HL-60 (cell line): ENCODE measurements at regions not wholly inside any gene's neighbourhood (a gene's known extent, or its start where the extent isn't known, plus 50 kb on each side); places are given as distances from the start of the nearest gene placed in this dataset.

ENCODE experiments used
- GABPA ChIP-seq: IDR thresholded peaks from 2 replicates; pipeline ENCODE4 v1.6.1; 2012; ENCODE audit warnings: low read depth
- POLR2AphosphoS5 ChIP-seq: IDR thresholded peaks from 2 replicates; pipeline ENCODE4 v1.6.1; 2012; ENCODE audit warnings: low read depth
- SPI1 ChIP-seq: IDR thresholded peaks from 2 replicates; pipeline ENCODE4 v1.6.1; 2012; ENCODE audit warnings: low read depth, mild to moderate bottlenecking, borderline replicate concordance
- TF ChIP-seq, protein P1 (sequence below): IDR thresholded peaks from one replicate; pipeline ENCODE4 v1.5.1; 2011; ENCODE audit warnings: low read length, control low read depth, inconsistent platforms; ENCODE audit not compliant: insufficient read depth
- TF ChIP-seq, protein P2 (sequence below): IDR thresholded peaks from 2 replicates; pipeline ENCODE4 v1.6.1; 2012; ENCODE audit warnings: low read depth; ENCODE audit not compliant: insufficient replicate concordance

DNA sequence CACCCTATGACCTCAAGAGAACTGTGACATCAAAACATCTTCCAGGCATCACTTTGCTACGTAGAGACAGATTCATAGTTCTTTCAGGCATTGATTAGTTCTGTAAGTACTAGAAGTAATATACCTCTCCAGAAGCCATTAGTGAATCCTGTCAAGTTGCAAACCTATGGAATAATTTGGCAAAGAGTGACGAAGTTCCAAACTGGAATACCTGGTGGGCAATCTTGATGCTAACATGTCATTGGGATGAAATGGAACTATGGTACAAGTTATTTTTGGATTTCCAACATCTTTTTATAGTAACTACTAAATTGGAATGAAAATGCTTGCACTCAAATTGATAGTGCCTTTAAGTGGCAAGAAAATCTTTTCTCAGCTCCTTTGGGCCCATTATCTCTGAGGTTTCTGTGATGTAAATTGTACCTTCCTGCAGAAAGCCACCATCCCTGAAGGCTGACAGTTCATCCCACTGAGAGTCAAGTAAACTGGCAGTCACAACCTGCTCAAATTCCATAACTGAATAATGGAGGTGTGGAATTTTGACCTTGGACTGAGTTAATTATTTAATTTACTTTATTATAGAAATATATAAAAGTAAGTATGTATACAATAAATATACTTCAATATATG lies 435.5 kb downstream of the DTWD2 start:
- TF ChIP-seq, protein P1, sequence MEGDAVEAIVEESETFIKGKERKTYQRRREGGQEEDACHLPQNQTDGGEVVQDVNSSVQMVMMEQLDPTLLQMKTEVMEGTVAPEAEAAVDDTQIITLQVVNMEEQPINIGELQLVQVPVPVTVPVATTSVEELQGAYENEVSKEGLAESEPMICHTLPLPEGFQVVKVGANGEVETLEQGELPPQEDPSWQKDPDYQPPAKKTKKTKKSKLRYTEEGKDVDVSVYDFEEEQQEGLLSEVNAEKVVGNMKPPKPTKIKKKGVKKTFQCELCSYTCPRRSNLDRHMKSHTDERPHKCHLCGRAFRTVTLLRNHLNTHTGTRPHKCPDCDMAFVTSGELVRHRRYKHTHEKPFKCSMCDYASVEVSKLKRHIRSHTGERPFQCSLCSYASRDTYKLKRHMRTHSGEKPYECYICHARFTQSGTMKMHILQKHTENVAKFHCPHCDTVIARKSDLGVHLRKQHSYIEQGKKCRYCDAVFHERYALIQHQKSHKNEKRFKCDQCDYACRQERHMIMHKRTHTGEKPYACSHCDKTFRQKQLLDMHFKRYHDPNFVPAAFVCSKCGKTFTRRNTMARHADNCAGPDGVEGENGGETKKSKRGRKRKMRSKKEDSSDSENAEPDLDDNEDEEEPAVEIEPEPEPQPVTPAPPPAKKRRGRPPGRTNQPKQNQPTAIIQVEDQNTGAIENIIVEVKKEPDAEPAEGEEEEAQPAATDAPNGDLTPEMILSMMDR, result no peak
- TF ChIP-seq POLR2AphosphoS5 (no peak), GABPA (no peak), SPI1 (no peak)
- TF ChIP-seq, protein P2, sequence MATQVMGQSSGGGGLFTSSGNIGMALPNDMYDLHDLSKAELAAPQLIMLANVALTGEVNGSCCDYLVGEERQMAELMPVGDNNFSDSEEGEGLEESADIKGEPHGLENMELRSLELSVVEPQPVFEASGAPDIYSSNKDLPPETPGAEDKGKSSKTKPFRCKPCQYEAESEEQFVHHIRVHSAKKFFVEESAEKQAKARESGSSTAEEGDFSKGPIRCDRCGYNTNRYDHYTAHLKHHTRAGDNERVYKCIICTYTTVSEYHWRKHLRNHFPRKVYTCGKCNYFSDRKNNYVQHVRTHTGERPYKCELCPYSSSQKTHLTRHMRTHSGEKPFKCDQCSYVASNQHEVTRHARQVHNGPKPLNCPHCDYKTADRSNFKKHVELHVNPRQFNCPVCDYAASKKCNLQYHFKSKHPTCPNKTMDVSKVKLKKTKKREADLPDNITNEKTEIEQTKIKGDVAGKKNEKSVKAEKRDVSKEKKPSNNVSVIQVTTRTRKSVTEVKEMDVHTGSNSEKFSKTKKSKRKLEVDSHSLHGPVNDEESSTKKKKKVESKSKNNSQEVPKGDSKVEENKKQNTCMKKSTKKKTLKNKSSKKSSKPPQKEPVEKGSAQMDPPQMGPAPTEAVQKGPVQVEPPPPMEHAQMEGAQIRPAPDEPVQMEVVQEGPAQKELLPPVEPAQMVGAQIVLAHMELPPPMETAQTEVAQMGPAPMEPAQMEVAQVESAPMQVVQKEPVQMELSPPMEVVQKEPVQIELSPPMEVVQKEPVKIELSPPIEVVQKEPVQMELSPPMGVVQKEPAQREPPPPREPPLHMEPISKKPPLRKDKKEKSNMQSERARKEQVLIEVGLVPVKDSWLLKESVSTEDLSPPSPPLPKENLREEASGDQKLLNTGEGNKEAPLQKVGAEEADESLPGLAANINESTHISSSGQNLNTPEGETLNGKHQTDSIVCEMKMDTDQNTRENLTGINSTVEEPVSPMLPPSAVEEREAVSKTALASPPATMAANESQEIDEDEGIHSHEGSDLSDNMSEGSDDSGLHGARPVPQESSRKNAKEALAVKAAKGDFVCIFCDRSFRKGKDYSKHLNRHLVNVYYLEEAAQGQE, result no peak
